Parathyroid adenoma (tissue), 2 donors: ENCODE measurements at regions not wholly inside any gene's neighbourhood (a gene's known extent, or its start where the extent isn't known, plus 50 kb on each side); places are given as distances from the start of the nearest gene placed in this dataset.

ENCODE experiments used
- H2AFZ ChIP-seq: fragments of 300-600 bp; sonication (generic); one replicate; pipeline ENCODE4 v1.7.0; 2017; ENCODE audit warnings: antibody characterized with exemption, mild to moderate bottlenecking
- H3K27ac ChIP-seq: fragments of 300-600 bp; sonication (generic); one replicate; pipeline ENCODE4 v1.7.0; 2017
- H3K27me3 ChIP-seq: fragments of 300-600 bp; sonication (generic); one replicate; pipeline ENCODE4 v1.7.0; 2017; ENCODE audit warnings: low read length; ENCODE audit not compliant: control insufficient read depth, insufficient read depth
- H3K36me3 ChIP-seq: fragments of 300-600 bp; sonication (generic); one replicate; pipeline ENCODE4 v1.7.0; 2017; ENCODE audit warnings: low read length; ENCODE audit not compliant: control insufficient read depth, insufficient read depth
- H3K4me1 ChIP-seq: fragments of 300-600 bp; sonication (generic); one replicate; pipeline ENCODE4 v1.7.0; 2017; ENCODE audit warnings: control low read depth
- H3K4me2 ChIP-seq: fragments of 300-600 bp; sonication (generic); one replicate; pipeline ENCODE4 v1.7.0; 2017; ENCODE audit warnings: low read length
- H3K4me3 ChIP-seq: fragments of 300-600 bp; sonication (generic); one replicate; pipeline ENCODE4 v1.7.0; 2017; ENCODE audit warnings: low read depth, low read length
- H3K79me2 ChIP-seq: fragments of 300-600 bp; sonication (generic); one replicate; pipeline ENCODE4 v1.7.0; 2017; ENCODE audit warnings: control low read depth
- H3K9ac ChIP-seq: fragments of 300-600 bp; sonication (generic); one replicate; pipeline ENCODE4 v1.7.0; 2017; ENCODE audit warnings: mild to moderate bottlenecking
- H3K9me3 ChIP-seq: fragments of 300-600 bp; sonication (generic); one replicate; pipeline ENCODE4 v1.7.0; 2017; ENCODE audit warnings: low read length; ENCODE audit not compliant: control insufficient read depth
- CTCF ChIP-seq: fragments of 300-600 bp; sonication (generic); IDR thresholded peaks from one replicate; pipeline ENCODE4 v1.7.0; 2017; ENCODE audit warnings: antibody characterized with exemption, mild to moderate bottlenecking
- donor health status: primary hyperparathyroidism.

- Histone ChIP-seq H3K4me2 (no peak overlapping the region), H3K79me2 (no peaks in the 10 kb centered on the region), H3K9ac (no peak overlapping the region), H3K36me3 (no peaks in the 10 kb centered on the region), H3K27me3 (no peaks in the 10 kb centered on the region), H3K9me3 (no peaks in the 10 kb centered on the region), H3K4me3 (no peak overlapping the region), H2AFZ (no peak overlapping the region), H3K4me1 (no peaks in the 10 kb centered on the region), H3K27ac (no peak overlapping the region)
- TF ChIP-seq CTCF, result no peak
These were observed 251.3 kb downstream of the EIPR1 start for GRCh38 chr2:3126171-3126910.

GRCh38 chr2:3125761-3126130 lies 251.9 kb downstream of the EIPR1 start:
- H3K27ac ChIP-seq, result no peak overlapping the region
- no peak overlapping the region for H3K4me3 ChIP-seq
- H3K4me1 ChIP-seq, result no peaks in the 10 kb centered on the region
- TF ChIP-seq CTCF, result no peak
- no peak overlapping the region for H3K4me2 ChIP-seq
- H3K27me3 ChIP-seq, result no peaks in the 10 kb centered on the region
- H3K36me3 ChIP-seq, result no peaks in the 10 kb centered on the region
- no peaks in the 10 kb centered on the region for H3K9me3 ChIP-seq
- no peaks in the 10 kb centered on the region for H3K79me2 ChIP-seq
- H2AFZ ChIP-seq, result no peak overlapping the region
- no peak overlapping the region for H3K9ac ChIP-seq

- Histone ChIP-seq H3K9me3 (no peaks in the 10 kb centered on the region), H3K4me1 (no peaks in the 10 kb centered on the region), H3K9ac (no peak overlapping the region), H3K27ac (no peak overlapping the region), H3K79me2 (no peaks in the 10 kb centered on the region), H3K27me3 (no peaks in the 10 kb centered on the region), H3K4me3 (no peak overlapping the region), H2AFZ (no peak overlapping the region), H3K4me2 (no peak overlapping the region), H3K36me3 (no peaks in the 10 kb centered on the region)
- TF ChIP-seq CTCF, result no peak
These were observed 252.4 kb downstream of the EIPR1 start for GRCh38 chr2:3125001-3125760.

GRCh38 chr2:3122525-3122924 lies 255.1 kb downstream of the EIPR1 start:
- Histone ChIP-seq H3K36me3 (no peaks in the 10 kb centered on the region), H2AFZ (no peak overlapping the region), H3K4me2 (no peak overlapping the region), H3K27ac (no peak overlapping the region), H3K9me3 (no peaks in the 10 kb centered on the region), H3K4me1 (no peaks in the 10 kb centered on the region), H3K4me3 (no peak overlapping the region), H3K79me2 (no peaks in the 10 kb centered on the region), H3K9ac (no peak overlapping the region), H3K27me3 (no peaks in the 10 kb centered on the region)
- TF ChIP-seq CTCF, result no peak

- Histone ChIP-seq H3K4me2 (no peak overlapping the region), H3K9me3 (no peaks in the 10 kb centered on the region), H3K27ac (no peak overlapping the region), H3K9ac (no peak overlapping the region), H3K79me2 (no peaks in the 10 kb centered on the region), H3K27me3 (no peaks in the 10 kb centered on the region), H3K4me3 (no peak overlapping the region), H3K4me1 (no peaks in the 10 kb centered on the region), H2AFZ (no peak overlapping the region), H3K36me3 (no peaks in the 10 kb centered on the region)
- TF ChIP-seq CTCF, result no peak
These were observed 256.0 kb downstream of the EIPR1 start for GRCh38 chr2:3121601-3122000.
